Effector CD4-positive, alpha-beta T cell (primary cell): ENCODE measurements at regions not wholly inside any gene's neighbourhood (a gene's known extent, or its start where the extent isn't known, plus 50 kb on each side); places are given as distances from the start of the nearest gene placed in this dataset.
"Not testable (repeated sequence)": the region's sequence is repeated elsewhere in the genome, so short reads cannot be mapped to it uniquely, and the experiment has no call there.

Experiments used
- DNase-seq: peaks from one replicate; pipeline ENCODE4 v3.0.0-alpha.2; 2020

GRCh38 chr2:161036926-161037325 is 123.3 kb upstream of the TANK start:
- DNase-seq, result no peak

GRCh38 chr2:161039071-161039470 is 121.2 kb upstream of the TANK start:
- DNase-seq, result no peak

GRCh38 chr2:161041356-161041755 is 118.9 kb upstream of the TANK start:
- DNase-seq, result no peak

GRCh38 chr2:161042990-161043625 is 117.1 kb upstream of the TANK start:
- no peak for DNase-seq

- no peak for DNase-seq
These were observed 115.9 kb upstream of the TANK start for GRCh38 chr2:161044095-161044865.

GRCh38 chr2:161044921-161045320 is 115.3 kb upstream of the TANK start:
- DNase-seq, result no peak

GRCh38 chr2:161045726-161046125 is 114.5 kb upstream of the TANK start:
- DNase-seq, result no peak

- DNase-seq, result no peak
These were observed 113.4 kb upstream of the TANK start for GRCh38 chr2:161046876-161047275.

GRCh38 chr2:161048317-161048716 is 111.9 kb upstream of the TANK start:
- DNase-seq, result no peak

- DNase-seq, result no peak
These were observed 110.7 kb upstream of the TANK start for GRCh38 chr2:161049559-161049958.

GRCh38 chr2:161052214-161052613 is 108.0 kb upstream of the TANK start:
- no peak for DNase-seq

GRCh38 chr2:161055289-161055688 is 104.9 kb upstream of the TANK start:
- DNase-seq, result no peak

GRCh38 chr2:161059388-161059787 is 100.8 kb upstream of the TANK start:
- no peak for DNase-seq

- DNase-seq, result no peak
These were observed 98.4 kb upstream of the TANK start for GRCh38 chr2:161061786-161062185.

GRCh38 chr2:161063157-161063945 is 96.9 kb upstream of the TANK start:
- DNase-seq, result peak; percentile 54

GRCh38 chr2:161063946-161064306 is 96.3 kb upstream of the TANK start:
- DNase-seq, result no peak

- DNase-seq, result no peak
These were observed 92.3 kb upstream of the TANK start for GRCh38 chr2:161067846-161068350.

- no peak for DNase-seq
These were observed 91.6 kb upstream of the TANK start for GRCh38 chr2:161068670-161069069.

GRCh38 chr2:161070693-161071479 is 89.3 kb upstream of the TANK start:
- no peak for DNase-seq

GRCh38 chr2:161072436-161072835 is 87.8 kb upstream of the TANK start:
- not testable (repeated sequence) for DNase-seq

- DNase-seq, result no peak
These were observed 84.5 kb upstream of the TANK start for GRCh38 chr2:161075701-161076100.

- DNase-seq, result no peak
These were observed 83.3 kb upstream of the TANK start for GRCh38 chr2:161076936-161077335.
